Lower lobe of right lung (tissue), 2 donors: ENCODE measurements at regions not wholly inside any gene's neighbourhood (a gene's known extent, or its start where the extent isn't known, plus 50 kb on each side); places are given as distances from the start of the nearest gene placed in this dataset.

Source experiments
- ATAC-seq, 2 donors: fragments of 200-7000 bp; cut with Tn5 transposase; one replicate each; pipeline ENCODE4 v1.9.1; 2020 to 2022; ENCODE audit warnings: mild to moderate bottlenecking in 2 of 2, moderate library complexity in 2 of 2
- DNase-seq: peaks from one replicate; pipeline ENCODE4 v3.0.0-alpha.2; 2020
- H3K27ac ChIP-seq: fragments of 200-600 bp; one replicate; pipeline ENCODE4 v1.8.0; 2022
- H3K27me3 ChIP-seq: fragments of 200-600 bp; one replicate; pipeline ENCODE4 v1.8.0; 2022; ENCODE audit warnings: low read depth
- H3K36me3 ChIP-seq: fragments of 200-600 bp; one replicate; pipeline ENCODE4 v1.8.0; 2022; ENCODE audit warnings: mild to moderate bottlenecking
- H3K4me1 ChIP-seq: fragments of 200-600 bp; one replicate; pipeline ENCODE4 v1.8.0; 2022
- H3K4me3 ChIP-seq: fragments of 200-600 bp; one replicate; pipeline ENCODE4 v1.8.0; 2022; ENCODE audit warnings: mild to moderate bottlenecking
- H3K9me3 ChIP-seq: fragments of 200-600 bp; one replicate; pipeline ENCODE4 v1.8.0; 2022
- CTCF ChIP-seq: fragments of 200-600 bp; IDR thresholded peaks from one replicate; pipeline ENCODE4 v1.8.0; 2022; ENCODE audit warnings: antibody characterized with exemption, mild to moderate bottlenecking
- intact Hi-C: fragments of 100-400 bp; cut with DNase I; formaldehyde crosslinking; loops from one replicate; pipeline ENCODE4 v1.11.0; 2022
- donor health status: DM: no; HTN: yes; CAD: no; lungs with severe emphysema.

GRCh38 chr17:54835015-54835414 lies 65.6 kb upstream of the TOM1L1 start:
- Histone ChIP-seq H3K4me1 (no peaks in the 10 kb centered on the region), H3K27me3 (no peaks in the 10 kb centered on the region), H3K9me3 (no peaks in the 10 kb centered on the region), H3K36me3 (no peaks in the 10 kb centered on the region), H3K27ac (no peak overlapping the region), H3K4me3 (no peak overlapping the region)
- no peak for TF ChIP-seq CTCF
- intact Hi-C loops = no loop called here
- no peak for DNase-seq
- ATAC-seq = no peak

GRCh38 chr17:54836723-54837462 lies 63.8 kb upstream of the TOM1L1 start:
- Histone ChIP-seq H3K27ac (no peak overlapping the region), H3K4me3 (no peak overlapping the region), H3K4me1 (no peaks in the 10 kb centered on the region), H3K27me3 (no peaks in the 10 kb centered on the region), H3K36me3 (no peaks in the 10 kb centered on the region), H3K9me3 (no peaks in the 10 kb centered on the region)
- intact Hi-C loops = no loop called here
- no peak for TF ChIP-seq CTCF
- ATAC-seq (no peak), DNase-seq (no peak)

- Histone ChIP-seq H3K9me3 (no peaks in the 10 kb centered on the region), H3K4me1 (no peaks in the 10 kb centered on the region), H3K36me3 (no peaks in the 10 kb centered on the region), H3K27ac (no peak overlapping the region), H3K4me3 (no peak overlapping the region), H3K27me3 (no peaks in the 10 kb centered on the region)
- TF ChIP-seq CTCF = no peak
- DNase-seq (no peak), ATAC-seq (no peak)
- intact Hi-C loops = no loop called here
These were observed 61.8 kb upstream of the TOM1L1 start for GRCh38 chr17:54838651-54839421.

GRCh38 chr17:54839447-54839846 lies 61.2 kb upstream of the TOM1L1 start:
- intact Hi-C loops = no loop called here
- no peak for TF ChIP-seq CTCF

GRCh38 chr17:54840885-54841591 lies 59.6 kb upstream of the TOM1L1 start:
- Histone ChIP-seq H3K27ac (no peak overlapping the region), H3K4me3 (no peak overlapping the region), H3K9me3 (no peaks in the 10 kb centered on the region), H3K27me3 (no peaks in the 10 kb centered on the region), H3K36me3 (no peaks in the 10 kb centered on the region), H3K4me1 (no peaks in the 10 kb centered on the region)
- intact Hi-C loops = no loop called here
- TF ChIP-seq CTCF = no peak
- peak; percentile 38 to 56 for ATAC-seq
- DNase-seq = no peak

More at GRCh38 chr17:54839447-54839846, 61.2 kb upstream of the TOM1L1 start:
- Histone ChIP-seq H3K27me3 (no peaks in the 10 kb centered on the region), H3K4me1 (no peaks in the 10 kb centered on the region), H3K9me3 (no peaks in the 10 kb centered on the region), H3K36me3 (no peaks in the 10 kb centered on the region), H3K4me3 (no peak overlapping the region), H3K27ac (no peak overlapping the region)
- DNase-seq = no peak
- no peak for ATAC-seq
